Pancreas (tissue), 10 donors: ENCODE measurements at regions not wholly inside any gene's neighbourhood (a gene's known extent, or its start where the extent isn't known, plus 50 kb on each side); places are given as distances from the start of the nearest gene placed in this dataset.

Experiments
- ATAC-seq, 4 donors: fragments of 200-7000 bp; cut with Tn5 transposase; one replicate each; pipeline versions ENCODE4 v1.8.0 to v1.9.1; 2020; ENCODE audit warnings: mild to moderate bottlenecking in 4 of 4, moderate library complexity in 4 of 4
- DNase-seq, 6 donors: peaks; one replicate each; pipeline ENCODE4 v3.0.0-alpha.2; 2020
- FAIRE-seq: peaks from 2 replicates; lab custom pipeline; 2012; peaks lifted over from hg19 to GRCh38; lab: Jason Lieb, UNC
- H3K27ac ChIP-seq, 4 donors: fragments of 200-600 bp; sonication (generic); 1 replicate in 3 of 4; 2 replicates in 1 of 4; pipeline versions ENCODE4 v1.5.0 to v1.8.0; 2020
- H3K27me3 ChIP-seq, 4 donors: fragments of 200-600 bp; one replicate each; pipeline ENCODE4 v1.8.0; 2021
- H3K36me3 ChIP-seq, 3 donors: fragments of 200-600 bp; sonication (generic) in 1 of 3; one replicate each; pipeline versions ENCODE4 v1.5.0 to v1.8.0; 2020 to 2021
- H3K4me1 ChIP-seq, 3 donors: fragments of 200-600 bp; one replicate each; pipeline ENCODE4 v1.8.0; 2021
- H3K4me3 ChIP-seq, 4 donors: fragments of 200-600 bp; sonication (generic) in 2 of 4; one replicate each; pipeline versions ENCODE4 v1.5.0 to v1.8.0; 2020 to 2021
- H3K9me3 ChIP-seq, 4 donors: fragments of 200-600 bp; one replicate each; pipeline ENCODE4 v1.8.0; 2021
- WGBS, 2 donors: extraction: QIAGEN DNeasy Blood & Tissue Kit; methylation state at CpG; one replicate each; pipeline ENCODE4 v1.1.7; 2013; 5-methylcytosine and 5-hydroxymethylcytosine counted together
- intact Hi-C, 3 donors: fragments of 100-400 bp; cut with DNase I; formaldehyde crosslinking; loops; one replicate each; pipeline versions ENCODE4 v1.11.1 to v1.14.2; 2022
- TF ChIP-seq, protein P1 (sequence below), 4 donors: fragments of 200-600 bp; sonication (generic) in 3 of 4; IDR thresholded peaks; one replicate each; pipeline versions ENCODE4 v1.5.0 to v1.8.0; 2021; ENCODE audit warnings: antibody characterized with exemption in 4 of 4
- donor health status: healthy with polysubstance abuse.
- donor health status: DM: no; HTN: no; CAD: no; lungs with moderate emphysema.
- donor health status: DM: no; HTN: no; CAD: no.
- donor health status: control.
- donor health status: control.
- donor health status: Bipolar disorder and iron deficiency.
- donor health status: DM: yes; HTN: yes; CAD: no.
- donor health status: DM: no; HTN: no; CAD: no.
- donor health status: DM: no; HTN: no; CAD: no.
- donor health status: DM: yes; HTN: yes; CAD: no.

DNA sequence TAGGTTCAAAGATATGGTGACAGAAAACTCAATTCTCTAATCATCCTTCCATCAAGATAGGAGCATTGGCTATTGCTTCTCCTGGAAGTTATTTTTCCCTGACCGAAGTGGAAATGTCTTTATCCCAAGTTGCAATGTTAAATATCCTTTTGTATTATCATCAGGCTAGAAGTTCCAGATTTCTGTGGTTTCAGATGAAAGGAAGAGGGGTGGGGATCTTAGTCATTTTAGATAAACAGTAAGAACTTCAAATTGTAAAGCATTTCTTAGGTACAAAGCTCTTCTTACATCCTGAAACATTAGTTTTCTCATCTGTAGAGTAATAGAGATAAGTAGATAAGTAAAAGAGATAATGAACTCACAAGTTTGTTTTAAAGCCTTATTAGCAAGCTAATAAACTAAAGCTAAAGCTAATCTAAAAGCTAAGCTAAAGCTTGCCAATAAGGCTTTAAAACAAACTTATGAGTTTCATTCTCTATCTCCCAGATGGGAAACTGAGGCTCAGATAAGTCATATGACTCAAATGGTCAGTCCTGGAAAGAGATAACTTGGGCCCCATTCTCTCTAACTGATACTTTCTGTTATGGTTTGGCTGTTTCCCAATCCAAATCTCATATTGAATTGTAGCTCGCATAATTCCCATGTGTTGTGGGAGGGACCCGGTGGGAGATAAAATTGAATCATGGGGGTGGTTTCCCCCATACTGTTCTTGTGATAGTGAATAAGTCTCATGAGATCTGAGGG is 99.2 kb upstream of the KCNK2 start:
- intact Hi-C loops, result no loop called here
- 55 to 73% methylated on average over 3 of the region's 3 CpGs for WGBS, 2 donors
- no peak for ATAC-seq

DNA sequence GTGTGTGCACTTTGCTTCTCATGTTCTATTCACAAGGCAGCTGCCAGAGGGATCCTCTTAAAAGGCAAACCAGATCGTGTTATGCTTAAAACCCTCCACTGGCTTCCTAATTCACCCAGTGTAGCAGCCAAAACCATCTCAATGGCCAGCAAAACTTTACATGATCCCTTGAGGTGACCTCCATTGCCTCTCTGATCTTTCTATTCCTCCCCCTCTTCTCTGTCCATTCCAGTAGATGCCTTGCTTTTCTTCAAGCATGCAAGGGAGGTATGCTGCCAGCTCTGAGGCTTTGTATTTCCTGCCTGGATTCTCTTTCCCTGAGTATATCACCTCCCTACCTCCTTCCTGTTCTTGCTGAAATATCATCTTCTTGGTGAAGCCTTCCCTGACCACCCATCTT is 93.2 kb upstream of the KCNK2 start:
- no peaks in the 10 kb centered on the region for H3K36me3 ChIP-seq
- TF ChIP-seq, protein P1, sequence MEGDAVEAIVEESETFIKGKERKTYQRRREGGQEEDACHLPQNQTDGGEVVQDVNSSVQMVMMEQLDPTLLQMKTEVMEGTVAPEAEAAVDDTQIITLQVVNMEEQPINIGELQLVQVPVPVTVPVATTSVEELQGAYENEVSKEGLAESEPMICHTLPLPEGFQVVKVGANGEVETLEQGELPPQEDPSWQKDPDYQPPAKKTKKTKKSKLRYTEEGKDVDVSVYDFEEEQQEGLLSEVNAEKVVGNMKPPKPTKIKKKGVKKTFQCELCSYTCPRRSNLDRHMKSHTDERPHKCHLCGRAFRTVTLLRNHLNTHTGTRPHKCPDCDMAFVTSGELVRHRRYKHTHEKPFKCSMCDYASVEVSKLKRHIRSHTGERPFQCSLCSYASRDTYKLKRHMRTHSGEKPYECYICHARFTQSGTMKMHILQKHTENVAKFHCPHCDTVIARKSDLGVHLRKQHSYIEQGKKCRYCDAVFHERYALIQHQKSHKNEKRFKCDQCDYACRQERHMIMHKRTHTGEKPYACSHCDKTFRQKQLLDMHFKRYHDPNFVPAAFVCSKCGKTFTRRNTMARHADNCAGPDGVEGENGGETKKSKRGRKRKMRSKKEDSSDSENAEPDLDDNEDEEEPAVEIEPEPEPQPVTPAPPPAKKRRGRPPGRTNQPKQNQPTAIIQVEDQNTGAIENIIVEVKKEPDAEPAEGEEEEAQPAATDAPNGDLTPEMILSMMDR (IDR thresholded peaks at IDR 0.05), result no peak
- no peak overlapping the region for H3K27ac ChIP-seq
- no peaks in the 10 kb centered on the region for H3K9me3 ChIP-seq
- 28 to 38% methylated on average over 1 of the region's 1 CpG for WGBS, 2 donors
- no peak overlapping the region for H3K4me3 ChIP-seq
- DNase-seq (no peak), FAIRE-seq (no peak), ATAC-seq (no peak)
- H3K4me1 ChIP-seq, result no peaks in the 10 kb centered on the region
- intact Hi-C loops, result no loop called here
- no peaks in the 10 kb centered on the region for H3K27me3 ChIP-seq

More for the DNA sequence above, 99.2 kb upstream of the KCNK2 start:
- TF ChIP-seq, protein P1 (IDR thresholded peaks at IDR 0.05), result no peak
- Histone ChIP-seq H3K36me3 (no peaks in the 10 kb centered on the region), H3K9me3 (no peaks in the 10 kb centered on the region), H3K4me3 (no peak overlapping the region), H3K4me1 (no peaks in the 10 kb centered on the region), H3K27ac (no peak overlapping the region), H3K27me3 (no peaks in the 10 kb centered on the region)
- DNase-seq (no peak), FAIRE-seq (no peak)

DNA sequence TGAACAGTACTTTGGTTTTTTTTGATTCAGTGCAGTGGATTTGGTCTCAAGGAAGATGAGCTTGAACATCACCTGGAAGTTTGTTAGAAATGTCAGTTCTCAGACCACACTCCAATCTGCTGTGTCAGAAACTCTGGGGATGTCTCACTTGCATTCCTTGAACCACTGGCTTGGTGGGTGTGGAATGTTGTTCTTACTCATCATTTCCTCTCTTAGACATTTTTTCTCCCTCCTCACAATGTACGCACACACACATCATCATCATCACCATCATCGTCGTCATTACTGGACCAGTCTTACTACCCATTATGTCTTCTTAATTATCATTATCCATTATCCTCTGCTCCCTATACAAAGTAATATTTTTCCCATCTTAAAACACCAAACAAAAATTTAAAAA is 91.9 kb upstream of the KCNK2 start:
- no peaks in the 10 kb centered on the region for H3K4me1 ChIP-seq
- 72 to 79% methylated on average over 3 of the region's 3 CpGs for WGBS, 2 donors
- DNase-seq (no peak), ATAC-seq (no peak), FAIRE-seq (no peak)
- H3K27me3 ChIP-seq, result no peaks in the 10 kb centered on the region
- H3K27ac ChIP-seq, result no peak overlapping the region
- H3K4me3 ChIP-seq, result no peak overlapping the region
- no peaks in the 10 kb centered on the region for H3K36me3 ChIP-seq
- H3K9me3 ChIP-seq, result no peaks in the 10 kb centered on the region
- TF ChIP-seq, protein P1 (IDR thresholded peaks at IDR 0.05), result no peak
- intact Hi-C loops, result no loop called here

DNA sequence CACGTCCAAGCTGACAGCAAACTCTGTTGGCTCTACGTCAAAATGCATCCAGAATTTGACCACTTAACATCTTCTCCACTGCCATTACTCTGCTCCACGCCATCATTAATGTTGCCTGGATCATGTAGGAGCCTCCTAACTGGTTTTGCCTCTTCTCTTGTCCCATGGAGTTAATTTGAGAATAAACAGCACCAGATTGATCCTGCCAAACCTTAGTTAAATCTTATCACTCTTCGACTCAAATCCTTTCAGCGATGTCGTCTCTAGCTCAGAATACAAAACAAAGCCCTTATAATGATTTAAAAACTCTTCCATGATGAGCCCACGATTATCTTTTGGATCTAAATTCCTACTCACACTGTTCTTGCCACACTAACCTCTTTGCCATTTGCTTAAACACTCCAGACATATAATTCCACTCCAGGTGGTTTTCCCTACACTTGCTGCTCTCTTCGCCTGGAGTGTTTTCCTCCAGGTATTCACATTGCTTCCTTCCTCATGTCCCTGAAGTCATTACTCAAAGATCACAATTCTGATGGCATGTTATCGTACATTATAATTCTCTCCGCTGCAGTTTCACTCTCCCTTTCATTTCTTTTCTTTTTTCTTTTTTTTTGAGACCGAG is 90.7 kb upstream of the KCNK2 start:
- ATAC-seq (no peak), FAIRE-seq (no peak), DNase-seq (no peak)
- Histone ChIP-seq H3K4me1 (no peaks in the 10 kb centered on the region), H3K4me3 (no peak overlapping the region), H3K36me3 (no peaks in the 10 kb centered on the region), H3K27me3 (no peaks in the 10 kb centered on the region), H3K27ac (no peak overlapping the region), H3K9me3 (no peaks in the 10 kb centered on the region)
- intact Hi-C loops, result no loop called here
- TF ChIP-seq, protein P1 (IDR thresholded peaks at IDR 0.05), result no peak
- 49 to 60% methylated on average over 11 of the region's 11 CpGs for WGBS, 2 donors

DNA sequence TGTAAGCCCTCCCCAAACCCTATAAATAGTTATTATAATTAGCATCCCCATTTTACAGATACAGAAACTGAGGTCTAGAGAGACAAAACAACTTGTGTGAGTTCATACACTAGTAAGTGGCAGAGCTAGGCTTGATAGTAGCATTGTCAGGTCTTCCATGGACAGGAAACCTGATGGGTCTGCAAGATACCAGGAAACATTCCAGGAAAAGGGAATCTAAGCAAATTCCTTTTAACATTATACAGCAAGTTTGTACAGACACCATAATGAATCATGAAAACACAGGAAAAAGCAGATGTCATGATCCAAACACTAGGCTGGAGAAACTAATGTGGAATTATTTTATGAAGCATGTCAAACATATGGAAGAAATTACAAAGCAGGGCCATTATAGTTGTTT is 89.1 kb upstream of the KCNK2 start:
- Histone ChIP-seq H3K9me3 (no peaks in the 10 kb centered on the region), H3K27ac (no peak overlapping the region), H3K36me3 (no peaks in the 10 kb centered on the region), H3K4me3 (no peak overlapping the region), H3K4me1 (no peaks in the 10 kb centered on the region), H3K27me3 (no peaks in the 10 kb centered on the region)
- DNase-seq (no peak), FAIRE-seq (no peak), ATAC-seq (no peak)
- TF ChIP-seq, protein P1 (IDR thresholded peaks at IDR 0.05), result no peak
- intact Hi-C loops, result no loop called here
